Fibroblast of skin of right biceps (primary cell): ENCODE measurements at regions not wholly inside any gene's neighbourhood (a gene's known extent, or its start where the extent isn't known, plus 50 kb on each side); places are given as distances from the start of the nearest gene placed in this dataset.

Experiments used
- DNase-seq: peaks from one replicate; pipeline ENCODE4 v3.0.0-alpha.2; 2013

DNA sequence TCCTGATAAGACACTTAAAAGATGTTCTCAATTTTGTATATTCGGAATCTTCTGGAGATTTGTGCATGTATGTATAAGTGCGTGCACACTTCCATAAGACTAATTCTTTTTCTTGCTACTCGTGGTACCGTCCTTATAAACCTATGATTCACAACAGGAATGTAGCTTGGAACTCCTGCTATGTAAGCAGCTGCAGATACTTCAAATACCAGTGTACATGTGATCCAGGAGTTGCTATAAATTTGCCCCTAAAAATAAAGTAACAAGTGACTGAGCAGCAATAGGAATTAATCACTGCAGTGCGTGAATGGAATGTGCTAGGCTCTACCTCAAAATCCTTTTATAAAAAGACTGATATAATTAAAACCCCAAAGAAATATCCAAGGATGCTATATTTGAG lies 214.9 kb downstream of the KLF5 start:
- DNase-seq = peak; percentile 90

DNA sequence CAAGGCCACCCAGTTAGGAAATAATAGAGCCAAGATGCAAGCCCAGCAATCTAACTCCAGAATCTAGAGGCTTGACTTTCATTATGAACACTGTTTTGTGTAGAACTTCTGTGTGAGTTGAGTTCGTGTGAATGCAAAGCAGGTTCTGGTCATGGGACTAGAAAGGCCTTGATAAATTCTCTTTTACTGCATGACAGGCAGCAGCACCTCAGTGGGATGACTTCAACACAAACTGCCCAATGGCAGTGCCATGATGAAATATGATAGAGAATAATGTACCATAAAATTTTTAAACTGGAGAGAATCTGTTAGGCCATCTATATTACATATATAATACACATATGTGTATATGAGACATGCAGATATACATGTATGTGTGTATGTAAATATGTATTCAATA lies 214.5 kb downstream of the KLF5 start:
- no peak for DNase-seq

DNA sequence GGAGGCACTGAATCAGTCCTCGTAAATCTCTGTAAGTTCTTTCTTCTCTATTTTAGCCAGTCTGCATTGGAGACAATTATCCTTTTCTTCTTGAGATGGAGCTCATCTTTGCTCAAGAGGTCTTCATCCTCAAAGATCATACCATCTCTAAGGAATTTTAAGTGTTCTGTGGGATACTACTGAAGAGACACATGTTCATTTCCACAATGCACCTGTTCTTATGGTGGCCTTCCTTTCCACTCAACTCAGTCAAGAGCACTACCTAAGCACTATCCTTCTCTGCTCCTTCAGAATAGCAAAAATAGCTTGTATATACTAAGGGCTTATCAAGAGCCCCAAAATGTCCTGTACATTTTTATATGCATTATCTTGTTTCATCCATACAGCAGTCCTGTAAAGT lies 214.0 kb downstream of the KLF5 start:
- DNase-seq = no peak

DNA sequence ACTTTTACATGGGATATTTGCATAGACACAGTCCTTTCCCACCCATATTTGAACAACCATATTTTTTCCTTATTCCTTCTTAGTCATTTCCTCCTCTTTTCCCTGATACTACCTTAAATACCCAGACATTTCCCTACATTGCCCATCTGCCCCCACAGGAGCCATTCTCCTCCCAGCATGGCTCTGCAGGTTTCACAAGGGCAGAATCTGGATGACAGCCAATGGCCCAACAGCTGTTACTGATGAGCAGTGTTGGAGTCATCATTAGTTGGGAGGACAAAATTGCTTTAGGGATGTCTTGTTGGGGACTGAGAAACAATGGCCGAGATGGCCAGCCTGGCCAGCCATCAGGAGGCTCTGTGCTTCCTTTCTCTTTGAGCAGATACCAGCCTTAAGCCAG lies 209.5 kb downstream of the KLF5 start:
- DNase-seq = peak; percentile 50

DNA sequence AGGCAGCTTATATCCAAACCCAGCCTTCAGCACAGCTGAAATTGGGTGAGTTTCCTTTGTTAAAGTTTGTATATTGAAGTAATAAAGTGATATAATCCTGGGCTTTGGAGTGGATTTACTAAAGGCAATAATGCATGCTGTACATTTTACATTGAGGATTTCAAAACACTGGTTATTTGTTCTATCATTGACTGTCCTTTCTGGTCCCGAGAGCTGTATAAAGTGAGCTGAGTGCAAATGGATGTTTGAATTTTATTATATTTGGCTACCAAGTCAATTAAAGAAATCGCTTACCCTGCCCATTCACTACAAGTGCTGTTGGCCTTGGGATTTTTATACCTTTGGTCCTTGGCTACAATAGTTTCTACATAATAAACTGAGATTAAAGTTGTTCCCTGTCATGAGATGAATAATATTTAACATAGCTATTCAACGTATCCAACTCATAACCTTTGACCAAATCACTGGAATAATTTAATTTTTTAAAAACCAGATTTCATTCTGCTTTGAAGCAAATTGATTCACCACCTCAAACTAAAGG lies 207.9 kb downstream of the KLF5 start:
- no peak for DNase-seq

DNA sequence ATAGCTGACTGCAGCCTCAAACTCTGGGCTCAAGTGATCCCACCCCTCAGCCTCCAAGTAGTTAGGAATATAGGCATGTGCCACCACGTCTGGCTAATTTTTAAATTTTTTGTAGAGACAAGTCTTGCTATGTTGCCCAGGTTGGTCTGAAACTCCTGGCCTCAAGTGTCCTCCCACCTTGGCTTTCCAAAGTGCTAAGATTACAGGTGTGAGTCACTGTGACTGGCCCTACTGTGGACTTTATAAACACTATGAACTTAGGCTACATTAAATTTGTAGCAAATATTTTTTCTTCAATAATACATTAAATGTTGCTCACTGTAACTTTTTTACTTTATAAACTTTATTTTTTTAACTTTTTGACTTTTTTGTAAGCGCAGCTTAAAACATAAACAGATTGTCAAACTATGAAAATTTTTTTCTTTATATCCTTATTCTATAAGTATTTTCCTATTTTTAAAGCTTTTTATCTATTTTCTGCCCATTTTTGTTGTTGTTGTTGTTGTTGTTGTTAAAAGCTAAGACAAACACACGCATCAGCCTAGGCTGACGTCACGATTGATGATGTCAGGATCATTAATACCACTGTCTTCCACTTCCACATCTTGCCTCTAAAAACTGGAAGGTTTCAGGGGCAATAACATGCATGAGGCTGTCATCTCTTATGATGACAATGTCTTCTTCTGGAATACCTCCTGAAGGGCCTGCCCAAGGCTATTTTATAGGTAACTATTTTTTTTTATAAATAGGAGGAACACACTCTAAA lies 204.2 kb downstream of the KLF5 start:
- DNase-seq = no peak

DNA sequence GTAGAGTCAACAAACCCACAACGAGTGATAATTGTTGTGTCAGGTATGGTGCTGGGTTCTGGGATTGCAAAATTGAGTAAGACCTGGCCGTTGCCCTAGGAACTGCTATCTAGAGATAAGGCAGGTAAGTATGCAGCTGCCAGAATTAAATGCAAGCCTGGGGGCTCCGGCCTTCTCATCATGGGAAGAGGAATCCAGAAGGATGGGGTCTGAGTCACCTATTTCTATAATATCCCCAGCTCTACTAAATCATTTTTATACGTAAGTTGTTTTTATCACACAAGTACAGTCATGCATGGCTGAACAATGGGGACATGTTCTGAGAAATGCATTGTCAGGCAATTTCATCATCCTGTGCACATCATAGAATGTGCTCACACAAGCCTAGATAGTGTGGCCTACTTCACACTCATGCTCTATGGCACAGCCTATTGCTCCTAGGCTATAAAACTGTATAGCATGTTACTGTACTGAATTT lies 203.0 kb downstream of the KLF5 start:
- DNase-seq = peak; percentile 42

DNA sequence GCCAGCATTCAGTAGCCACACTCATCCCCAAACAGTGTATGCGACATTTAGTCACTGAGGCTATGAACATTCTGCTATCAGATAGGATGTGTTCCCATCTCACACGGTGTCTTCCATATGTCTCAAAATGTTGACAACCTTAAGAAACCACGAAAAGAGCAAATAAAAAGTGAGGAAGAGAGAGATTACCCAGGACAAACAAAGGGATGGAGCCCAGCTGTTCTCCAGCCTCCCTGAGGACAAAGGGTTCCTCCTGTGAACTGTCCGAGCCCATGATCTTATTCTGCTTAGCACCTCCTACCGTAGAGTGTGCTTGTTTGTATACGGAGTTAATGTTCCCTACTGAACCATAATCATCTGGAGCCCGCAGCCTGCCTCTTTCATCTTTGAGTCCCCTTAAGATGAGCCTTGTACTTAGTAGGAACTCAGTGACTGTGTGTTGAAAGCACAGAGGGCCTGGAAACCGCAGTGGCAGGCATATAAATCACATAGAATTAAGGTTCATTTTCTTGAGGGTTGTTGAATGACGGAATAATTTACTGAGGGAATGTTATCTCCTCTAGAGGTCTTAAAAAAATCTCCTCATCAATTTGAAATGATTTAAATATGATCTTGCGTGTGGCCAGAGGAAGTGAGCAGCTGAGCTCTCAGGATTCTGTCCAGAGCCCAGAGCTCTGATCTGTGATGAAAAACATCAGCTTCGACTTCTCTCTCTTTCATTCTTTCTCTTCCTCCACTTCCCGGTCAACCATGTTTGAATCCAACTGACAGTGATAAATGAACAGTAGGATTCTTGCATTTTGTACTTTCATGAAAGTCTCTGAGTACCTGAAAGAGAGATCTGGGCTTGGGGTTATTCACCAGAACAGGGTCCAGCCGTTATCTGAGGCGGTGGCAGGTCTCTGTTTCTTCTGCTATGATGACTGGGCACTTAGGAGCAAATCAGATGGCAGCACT lies 200.5 kb downstream of the KLF5 start:
- peak; percentile 49 for DNase-seq

DNA sequence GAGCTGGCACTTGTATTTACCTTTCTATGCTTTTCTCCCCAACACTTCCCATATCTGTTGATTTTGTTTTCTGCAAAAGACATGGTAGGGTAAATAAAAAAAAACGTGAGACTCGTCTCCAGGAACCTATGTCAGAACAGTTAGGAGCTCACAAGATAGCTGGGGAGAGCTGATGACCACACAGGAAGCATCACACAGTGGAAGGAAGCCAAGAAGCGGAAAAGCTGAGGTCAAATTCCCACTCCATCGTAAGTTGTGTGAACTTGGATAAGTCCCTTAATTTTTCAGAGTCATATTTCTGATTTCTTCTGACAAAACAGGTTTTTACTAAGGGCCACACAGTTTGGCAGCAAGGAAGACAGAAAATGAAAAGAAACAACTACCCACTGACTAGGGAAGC lies 199.6 kb downstream of the KLF5 start:
- DNase-seq = peak; percentile 22

DNA sequence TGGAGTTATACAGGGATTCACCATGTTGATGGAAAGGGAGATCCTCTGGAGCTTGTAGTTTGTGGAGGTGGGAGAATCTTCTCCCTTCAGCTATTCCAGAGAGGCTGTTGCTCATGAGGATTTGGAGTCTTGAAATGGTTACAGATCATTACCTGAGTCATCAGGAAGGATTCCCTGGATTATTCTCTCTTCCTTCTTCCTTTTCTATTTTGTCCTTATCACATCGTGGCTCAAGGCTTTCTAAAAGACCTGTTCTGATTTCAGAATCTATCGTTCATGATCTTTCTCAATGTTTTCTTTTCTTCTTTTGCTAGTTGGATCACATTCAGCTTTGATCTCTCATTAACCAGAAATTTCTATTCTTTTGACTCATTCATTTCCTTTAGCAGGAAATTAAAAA lies 196.0 kb downstream of the KLF5 start:
- DNase-seq = peak; percentile 28

DNA sequence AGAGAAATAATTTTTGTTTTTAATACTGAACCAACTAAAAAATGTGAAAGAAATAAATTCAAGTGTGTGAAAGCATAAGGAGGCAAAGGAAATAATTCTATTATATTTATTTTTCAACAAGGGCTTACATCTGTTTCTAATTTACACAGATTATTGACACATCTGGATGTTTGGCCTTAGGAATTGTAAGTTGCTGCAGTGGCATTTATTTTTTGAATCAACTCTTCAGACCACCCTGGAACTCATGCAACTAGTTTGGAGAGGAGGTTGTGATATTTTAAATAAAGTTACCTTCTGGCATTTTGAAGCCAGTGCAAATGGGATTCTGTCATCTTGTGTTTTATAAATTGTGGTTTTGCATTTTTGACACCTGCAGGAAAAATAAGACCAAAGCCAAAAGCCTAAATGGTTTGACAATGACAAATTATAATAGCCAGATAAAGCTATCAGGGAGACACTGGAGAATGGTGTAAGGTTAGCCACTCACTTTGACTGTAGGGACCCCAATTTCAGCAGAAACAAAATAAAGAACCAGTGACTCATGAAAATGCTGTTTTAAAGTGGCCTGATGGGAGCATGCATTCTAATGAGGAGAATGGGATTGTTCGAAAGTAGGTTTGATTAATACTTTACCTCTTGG lies 192.9 kb downstream of the KLF5 start:
- peak; percentile 30 for DNase-seq

DNA sequence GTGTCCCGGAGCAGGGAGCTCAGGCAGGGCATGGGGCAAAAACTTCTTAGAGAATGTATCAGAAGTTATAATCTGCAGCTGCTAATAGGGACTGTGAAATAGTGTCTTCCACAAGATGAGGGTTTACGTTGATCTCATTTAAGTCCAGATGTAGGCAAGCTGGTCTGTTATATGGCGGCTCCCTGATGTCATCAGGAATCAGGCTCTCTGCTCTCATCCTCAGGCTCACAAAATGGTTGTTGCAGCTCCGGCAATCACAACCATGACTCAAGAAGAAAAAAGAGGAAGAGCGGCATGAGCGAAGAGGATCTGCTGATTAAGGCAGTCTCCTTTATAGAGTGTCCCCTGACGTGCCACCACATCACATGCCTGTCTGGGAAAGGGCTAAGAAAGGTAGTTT lies 191.3 kb downstream of the KLF5 start:
- DNase-seq = no peak

DNA sequence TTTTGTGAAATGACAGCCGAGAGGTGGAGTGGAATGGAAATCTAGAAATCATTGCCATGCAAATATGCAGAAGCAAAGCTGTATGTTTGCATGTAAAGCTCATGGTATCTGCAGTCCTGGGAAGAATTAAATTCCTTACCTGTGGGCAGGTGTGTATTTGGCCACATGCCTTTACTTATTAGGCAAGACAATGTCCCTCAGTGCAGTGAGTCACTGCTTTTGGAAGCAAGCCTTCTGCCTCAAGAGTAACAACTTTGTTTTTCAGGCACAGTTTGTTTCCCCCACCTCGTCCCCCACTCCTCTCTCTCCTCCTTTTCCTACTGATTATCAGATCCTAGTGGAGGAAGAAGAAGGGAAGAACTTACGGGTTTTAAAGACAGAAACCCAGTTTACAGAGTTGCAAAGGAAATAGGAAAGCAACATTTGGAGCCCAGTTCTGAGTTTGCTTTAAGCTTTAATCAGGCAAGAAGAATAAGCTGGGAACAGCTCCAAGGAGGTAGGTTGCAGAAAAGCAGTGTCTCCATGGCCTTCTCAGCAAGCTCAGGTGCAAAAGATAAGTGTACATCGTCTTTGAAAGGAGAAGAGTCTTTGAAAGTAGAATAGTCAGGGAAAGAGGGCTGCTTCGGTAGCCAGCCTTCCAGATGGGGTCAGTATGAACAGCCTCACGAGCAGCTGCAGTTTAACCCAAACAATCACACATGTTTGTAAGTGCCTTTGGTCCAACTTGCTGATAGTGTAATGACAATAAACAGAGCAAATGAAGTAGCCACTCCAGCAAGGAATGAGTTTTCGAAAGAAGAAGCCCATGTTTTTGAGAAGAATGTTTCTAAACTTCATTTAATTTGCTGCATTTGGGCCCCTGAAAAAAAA lies 190.1 kb downstream of the KLF5 start:
- DNase-seq = no peak

DNA sequence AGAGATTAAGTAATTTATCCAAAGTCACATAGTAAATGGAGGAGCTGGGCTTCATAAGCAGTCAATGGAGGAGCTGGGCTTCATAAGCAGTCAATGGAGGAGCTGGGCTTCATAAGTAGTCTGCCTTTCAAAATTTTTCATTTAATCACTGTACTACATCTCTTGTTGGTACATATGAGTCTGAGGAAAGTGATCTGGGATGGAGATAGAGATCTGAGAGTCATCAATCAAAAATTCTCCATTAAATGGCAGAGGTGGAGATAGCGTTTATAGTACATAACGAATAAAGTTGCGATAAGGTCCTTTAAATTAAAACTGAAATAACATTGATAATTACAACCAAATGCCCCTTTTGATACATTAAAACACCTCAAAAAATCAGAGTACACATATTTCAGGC lies 189.3 kb downstream of the KLF5 start:
- no peak for DNase-seq

DNA sequence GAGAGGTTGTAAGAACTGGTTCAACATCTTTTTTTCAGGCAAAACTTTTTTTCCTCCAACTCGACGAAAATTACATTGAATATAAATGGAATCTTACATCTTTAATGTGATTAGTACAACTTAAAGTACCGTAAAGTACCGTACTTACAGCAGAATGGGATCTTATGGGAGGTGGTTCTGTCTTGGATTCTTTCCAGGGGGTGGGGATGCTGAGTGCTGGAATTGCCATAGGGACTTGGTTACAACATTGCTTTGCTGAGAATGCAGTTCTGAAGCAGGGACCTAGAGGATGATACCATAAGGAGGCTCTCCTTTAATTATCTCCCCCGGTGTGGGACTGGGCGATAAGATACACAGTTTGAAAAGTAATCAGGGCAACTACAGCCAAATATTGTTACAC lies 186.4 kb downstream of the KLF5 start:
- DNase-seq = no peak

DNA sequence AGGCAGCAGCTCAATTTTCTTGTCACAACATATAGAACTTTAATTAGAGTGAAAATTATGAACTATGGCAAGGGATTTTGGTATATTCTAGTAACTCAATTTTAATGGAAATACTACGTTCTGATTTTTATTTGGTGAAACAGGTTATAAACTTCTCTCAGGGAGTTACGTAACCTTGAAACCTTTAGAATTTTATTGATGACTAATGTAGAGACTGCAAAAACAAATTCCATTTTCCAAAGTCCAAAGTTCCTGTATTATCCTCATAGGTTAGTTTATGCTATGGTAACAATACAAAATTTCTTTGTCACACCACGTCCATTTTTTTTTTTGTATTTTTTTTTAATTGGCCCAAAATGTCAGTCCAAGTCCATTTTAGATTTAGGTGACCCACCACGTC lies 185.7 kb downstream of the KLF5 start:
- DNase-seq = no peak

DNA sequence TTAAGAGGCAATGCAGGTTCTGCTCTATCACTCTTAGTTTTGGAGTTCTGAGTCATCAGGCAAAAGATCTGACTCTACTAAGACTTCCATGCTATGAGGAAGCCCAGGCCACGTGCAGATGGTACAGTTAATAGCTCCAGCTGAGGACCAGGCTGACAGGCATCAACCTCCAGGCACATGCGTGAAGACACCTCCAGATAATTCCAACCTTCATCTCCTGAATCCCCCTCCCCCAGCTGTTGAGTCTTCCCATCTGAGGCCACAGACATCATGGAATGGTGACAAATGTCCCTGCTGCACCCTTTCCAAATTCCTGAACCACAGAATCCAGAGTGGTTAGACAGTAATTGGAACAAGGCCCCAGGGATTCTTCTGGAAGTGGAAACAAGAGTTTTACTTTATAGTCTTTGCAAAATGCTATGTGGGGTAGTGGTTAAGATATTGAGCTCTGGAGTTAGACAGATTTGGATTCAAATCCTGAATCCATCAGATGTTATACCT lies 183.8 kb downstream of the KLF5 start:
- no peak for DNase-seq

DNA sequence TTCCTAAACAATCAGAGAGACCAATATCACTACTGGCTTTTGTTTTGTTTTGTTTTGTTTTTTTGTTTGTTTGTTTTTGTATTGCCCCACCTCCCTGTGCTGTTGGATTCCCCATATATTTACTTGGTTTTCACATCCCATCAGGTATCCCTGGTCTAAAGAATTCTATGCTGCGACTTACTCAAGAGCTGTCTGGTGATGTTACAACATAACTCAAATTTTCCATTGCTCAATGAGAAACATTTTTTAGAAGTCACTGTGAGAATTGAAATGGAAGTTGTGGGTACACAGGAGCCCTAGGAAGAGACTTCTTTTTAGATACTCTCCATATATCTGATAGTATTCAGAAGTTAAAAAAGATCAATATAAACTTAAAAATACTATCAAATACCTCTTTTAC lies 181.4 kb downstream of the KLF5 start:
- no peak for DNase-seq

DNA sequence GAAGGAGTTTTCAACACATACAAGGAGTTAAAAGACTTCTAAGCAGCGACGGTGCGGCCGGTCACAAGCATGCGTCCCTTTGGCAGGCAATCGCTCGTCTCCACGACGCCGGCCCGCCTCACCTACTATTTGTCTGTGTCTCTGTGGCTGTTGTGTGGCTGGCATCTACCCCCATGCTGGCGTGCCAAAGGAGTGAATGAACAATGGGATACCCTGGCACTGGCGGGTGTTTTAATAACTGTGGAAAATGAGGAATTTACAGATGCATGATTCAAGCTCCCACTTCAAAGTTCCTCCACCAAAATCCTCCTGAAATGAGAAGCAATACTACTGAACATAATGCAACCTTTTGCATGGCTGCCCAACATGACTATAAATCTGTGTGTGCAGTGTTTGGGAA lies 176.6 kb downstream of the KLF5 start:
- DNase-seq = no peak

DNA sequence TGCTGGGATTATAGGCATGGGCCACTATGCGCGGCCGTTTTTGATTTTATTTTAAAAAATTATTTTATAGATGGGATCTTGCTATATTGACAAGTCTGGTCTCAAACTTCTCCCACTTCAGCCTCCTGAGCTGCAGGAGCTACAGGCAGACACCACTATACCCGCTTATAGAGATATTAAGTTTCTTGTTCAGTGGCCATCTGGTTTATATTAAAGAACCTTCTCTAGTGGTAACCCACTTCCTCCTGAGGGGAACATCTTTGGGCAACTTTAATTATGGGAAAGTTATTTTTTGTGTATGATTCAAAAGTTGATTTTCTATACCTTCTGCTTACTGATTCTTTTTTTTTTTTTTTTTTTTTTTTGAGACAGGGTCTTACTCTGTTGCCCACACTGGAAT lies 172.7 kb downstream of the KLF5 start:
- DNase-seq = peak; percentile 67

DNA sequence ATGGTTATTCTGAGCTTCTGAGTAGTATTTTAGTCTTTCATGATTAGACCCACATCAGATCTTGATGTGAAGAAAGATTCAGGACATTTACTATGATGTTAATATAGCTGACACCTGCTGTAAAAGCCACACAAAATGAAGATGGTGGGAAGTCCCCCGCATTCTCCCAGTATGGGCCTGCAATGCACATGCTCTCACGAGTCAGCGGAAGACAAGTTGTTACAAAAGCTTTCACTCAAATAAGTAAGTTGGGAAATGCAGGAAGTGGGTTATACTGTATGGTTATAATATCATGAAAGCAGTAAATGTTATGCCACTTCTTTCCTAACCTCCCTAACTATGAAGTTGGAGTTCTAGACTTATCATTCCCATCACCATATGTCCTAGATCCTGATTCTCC lies 171.9 kb downstream of the KLF5 start:
- DNase-seq = peak; percentile 34

DNA sequence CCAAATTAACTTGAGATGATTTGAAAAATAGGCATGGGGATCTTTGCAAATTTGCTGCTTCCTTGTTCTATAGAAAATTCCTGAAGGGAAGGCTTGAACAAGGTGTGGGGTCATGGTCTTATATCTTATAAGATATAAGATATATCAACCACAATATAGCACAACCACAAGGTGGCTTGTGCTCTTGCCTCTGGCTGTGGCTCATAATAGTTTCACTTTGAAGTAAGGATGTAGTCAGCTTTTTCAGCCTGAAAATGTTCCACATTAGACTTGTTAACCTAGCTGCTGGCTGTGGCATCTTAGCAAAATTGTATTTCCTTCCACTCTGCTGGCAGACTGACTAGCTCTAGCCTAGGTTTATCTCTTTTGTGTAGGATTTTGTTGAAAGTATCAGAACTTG lies 169.7 kb downstream of the KLF5 start:
- no peak for DNase-seq
